GM21723 (cell line): ENCODE measurements at regions not wholly inside any gene's neighbourhood (a gene's known extent, or its start where the extent isn't known, plus 50 kb on each side); places are given as distances from the start of the nearest gene placed in this dataset.
A peak's percentile ranks its signal among the peaks of the same experiment; 100 is the strongest.

Experiments
- ATAC-seq: cut with Tn5 transposase; IDR thresholded peaks from one replicate; pipeline ENCODE4 v1.9.1; 2021; ENCODE audit warnings: mild to moderate bottlenecking, moderate library complexity; ENCODE audit not compliant: unreplicated experiment

DNA sequence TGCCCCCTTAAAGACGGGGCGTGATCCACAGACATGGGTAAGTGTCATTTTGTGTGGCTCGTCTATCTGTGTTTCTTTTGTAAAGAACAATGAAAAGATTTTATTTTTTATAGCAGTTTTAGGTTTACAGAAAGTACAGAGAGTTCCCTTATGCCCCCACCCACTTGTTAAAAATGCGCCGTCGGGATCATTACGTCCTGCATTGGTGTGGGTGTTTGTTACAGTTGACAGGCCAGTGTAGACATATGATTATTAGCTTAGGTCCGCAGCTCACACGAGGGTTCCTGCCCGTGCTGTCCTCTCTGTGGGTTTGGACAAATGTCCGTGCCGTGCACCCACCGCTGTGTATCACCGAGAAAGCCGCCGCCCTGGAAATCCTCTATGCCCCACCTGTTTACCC is 50.5 kb downstream of the RGS12 start:
- ATAC-seq: no peak

DNA sequence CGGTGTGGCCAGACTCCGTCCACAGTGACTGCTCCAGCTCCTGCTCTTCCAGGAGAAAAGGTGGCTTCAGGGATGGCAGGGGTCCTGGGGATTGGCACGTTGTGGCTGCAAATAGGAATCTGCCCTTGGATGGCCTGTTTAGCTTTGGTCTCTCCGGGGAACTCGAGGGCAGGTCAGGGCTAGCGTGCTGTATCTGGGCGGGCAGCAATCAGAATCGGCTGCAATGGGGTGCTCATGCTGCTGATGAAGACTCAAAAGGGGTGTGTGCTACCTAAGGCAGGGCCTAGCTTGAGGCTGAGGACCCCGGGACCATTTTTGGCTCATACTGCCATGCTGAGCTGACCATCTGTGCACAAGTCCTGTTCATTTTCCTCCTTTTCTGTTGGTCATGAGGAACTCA is 51.3 kb downstream of the RGS12 start:
- ATAC-seq: no peak

DNA sequence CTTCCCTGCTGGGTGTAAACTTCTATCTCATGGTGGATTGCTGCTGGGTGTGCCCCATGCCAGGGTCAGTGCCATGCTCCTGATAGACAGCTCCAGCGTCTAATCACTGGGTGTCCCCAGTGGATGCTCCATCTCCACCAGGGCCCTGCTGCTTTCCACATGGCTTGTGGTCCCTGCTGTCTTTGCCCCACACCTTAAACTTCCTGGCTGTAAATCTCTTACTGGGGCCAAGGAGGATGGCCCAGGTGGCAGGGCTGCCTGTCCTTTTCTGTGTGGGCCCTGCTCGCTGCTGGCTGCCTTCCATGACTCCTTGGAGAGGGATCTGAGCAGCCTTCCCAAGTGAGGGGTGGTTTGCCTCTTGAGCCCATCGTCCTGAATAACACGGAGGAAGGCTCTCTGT is 51.8 kb downstream of the RGS12 start:
- no peak for ATAC-seq

DNA sequence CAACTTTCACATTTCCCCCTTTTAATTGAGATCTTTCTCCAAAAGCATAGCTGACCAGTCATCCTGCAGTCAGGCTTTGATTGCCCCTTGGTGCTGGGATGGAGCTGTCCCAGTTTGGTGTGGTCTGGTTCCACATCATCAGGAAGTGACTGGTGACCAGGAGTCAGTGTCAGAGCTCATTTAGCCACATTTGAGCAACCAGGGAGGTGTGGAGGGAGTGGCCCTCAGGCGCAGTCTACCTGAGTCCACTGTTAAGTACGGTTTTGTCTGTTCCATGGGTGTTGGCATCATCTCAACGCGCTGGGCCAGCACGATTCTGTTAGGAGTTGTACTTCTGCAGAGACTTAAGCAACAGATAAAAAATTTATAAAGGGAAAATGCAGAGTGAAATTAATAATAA is 52.6 kb downstream of the RGS12 start:
- no peak for ATAC-seq

DNA sequence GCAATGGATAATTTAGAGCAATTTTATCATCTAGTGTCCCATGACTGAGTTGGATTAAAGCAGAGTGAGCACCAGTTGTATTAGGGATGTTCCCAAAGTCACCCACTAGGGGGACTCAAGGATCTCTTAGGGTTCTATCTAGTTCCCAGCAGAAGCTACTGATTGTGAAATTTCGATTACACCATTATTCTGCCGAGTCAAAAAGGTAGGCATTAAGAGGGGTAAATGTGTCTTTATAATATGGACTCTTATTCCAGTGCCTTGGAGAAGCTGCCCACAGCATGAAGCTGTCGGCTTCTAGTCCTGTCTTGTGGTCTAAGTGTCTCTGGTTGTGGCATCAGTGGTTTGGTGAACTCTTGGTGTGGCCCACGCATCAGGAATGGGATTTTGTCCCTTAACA is 53.3 kb downstream of the RGS12 start:
- no peak for ATAC-seq

DNA sequence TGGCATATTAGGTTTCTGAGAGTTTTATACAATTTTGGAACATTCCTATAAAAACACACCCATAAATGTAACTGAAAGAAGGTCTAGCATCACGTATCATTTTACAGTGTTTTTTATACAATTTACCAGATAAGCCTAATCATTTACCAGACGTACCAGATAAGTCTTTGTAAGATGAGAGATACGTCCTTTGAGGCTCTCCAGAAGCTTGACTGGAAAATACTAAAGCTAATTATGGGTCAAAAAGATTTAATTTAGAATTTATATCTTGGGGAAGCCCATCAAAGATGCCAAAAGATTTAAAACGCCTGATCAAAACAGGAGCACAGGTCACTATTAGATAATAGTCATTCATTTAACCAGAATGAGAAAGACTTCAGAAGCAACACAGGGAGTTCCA is 55.0 kb downstream of the RGS12 start:
- ATAC-seq: no peak

DNA sequence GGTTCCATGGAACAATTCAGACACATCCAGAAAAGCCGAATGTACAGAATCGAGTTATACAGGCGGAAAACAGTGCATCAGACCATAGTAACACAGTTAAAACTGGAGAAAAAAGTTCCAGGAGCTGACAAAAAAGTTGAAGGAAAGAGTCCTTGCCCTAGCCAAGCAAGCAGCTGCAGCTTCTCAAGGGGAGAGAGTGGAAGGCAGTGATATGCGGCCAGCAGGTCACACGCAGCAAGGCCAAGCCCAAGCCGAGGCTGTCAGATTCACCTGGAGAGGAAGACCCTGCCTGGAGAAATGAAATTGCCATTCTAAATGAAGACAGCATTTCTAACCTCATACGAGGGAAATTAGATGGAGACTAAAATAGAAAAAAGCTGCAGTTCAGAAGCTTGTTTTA is 55.8 kb downstream of the RGS12 start:
- no peak for ATAC-seq

DNA sequence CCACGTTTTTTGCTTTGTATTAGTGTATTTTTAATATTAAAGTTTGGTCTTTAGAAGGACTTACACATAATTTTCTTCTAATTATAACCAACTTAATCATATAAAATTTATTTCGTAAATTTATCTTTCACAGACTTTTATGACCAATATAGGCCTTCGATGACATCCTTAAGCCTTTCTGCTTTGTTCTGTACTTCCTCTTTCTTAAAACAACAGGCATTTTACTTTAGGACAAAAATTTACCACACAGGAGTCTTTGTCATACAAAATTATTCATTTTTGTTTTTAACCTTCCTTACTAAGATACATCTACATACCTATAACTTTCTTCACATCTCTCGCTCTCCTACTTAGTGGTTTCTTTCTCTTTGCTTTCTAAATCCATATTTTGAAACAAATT is 56.3 kb downstream of the RGS12 start:
- no peak for ATAC-seq

DNA sequence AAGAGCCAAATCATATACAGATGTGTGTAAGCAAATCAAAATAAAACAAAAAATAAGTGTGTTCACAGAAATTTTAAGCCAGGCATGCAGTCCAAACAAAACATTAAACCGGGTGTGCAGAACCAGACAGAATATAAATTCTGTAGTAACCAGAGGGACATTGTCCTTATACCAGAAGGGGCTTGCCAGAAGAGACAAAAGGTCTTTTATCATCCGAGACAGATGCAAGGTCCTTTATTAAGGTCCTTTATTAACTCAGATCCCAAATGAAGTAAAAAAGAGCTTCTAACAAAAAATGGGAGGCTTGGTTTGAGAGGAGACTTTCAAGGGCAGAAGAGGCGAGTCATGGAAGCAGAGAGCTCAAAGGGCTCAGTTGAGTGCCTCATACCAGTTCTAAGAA is 59.2 kb downstream of the RGS12 start:
- no peak for ATAC-seq

DNA sequence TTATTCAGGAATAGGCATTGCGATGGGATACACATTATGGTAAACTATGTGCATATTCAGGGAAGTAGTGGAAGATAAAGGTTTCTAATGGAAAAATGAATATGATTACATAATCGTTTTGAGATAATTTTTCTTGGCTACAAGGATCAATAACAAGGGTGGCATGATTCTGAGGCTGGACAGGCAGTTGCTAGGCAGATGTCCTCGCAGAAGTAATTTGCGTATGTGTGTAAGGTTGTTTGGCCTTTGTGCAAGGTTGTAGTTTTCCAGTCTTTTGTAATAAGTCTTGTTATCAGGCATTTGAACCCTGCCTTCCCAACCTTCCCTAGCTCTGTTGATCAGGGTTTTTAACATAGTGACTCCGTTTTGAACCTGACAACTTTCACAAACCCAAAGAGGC is 59.7 kb downstream of the RGS12 start:
- no peak for ATAC-seq

DNA sequence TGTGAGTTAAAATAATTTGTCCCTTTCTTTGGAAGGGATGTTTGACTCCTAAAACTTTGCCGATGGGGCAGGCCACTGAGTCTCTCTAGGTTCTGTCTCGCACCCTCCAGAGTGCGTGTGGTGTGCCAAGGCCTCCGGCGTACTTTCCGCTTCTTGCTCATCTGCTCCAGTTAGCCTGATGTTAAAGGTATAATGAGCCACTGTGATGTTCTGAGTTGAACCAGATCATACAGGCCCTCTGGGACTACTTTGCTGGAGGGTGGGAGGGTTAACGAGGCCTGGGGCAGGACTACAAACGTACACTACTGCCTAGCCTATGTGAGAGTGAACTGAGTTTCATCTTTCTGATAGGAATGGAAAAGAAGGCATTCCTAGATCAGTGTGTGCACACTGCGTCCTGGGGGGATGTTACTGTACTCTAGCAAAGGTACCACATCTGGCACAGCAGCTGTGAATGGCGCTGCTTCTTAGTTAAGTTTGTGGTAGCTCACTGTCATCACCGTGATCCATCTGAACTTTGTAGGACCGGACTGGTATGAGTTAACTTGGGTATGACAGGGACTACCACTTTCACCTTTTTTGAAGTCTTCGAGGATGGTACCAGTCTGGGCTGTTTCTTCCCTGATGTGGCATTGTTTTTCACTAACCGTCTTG is 60.2 kb downstream of the RGS12 start:
- ATAC-seq: no peak

DNA sequence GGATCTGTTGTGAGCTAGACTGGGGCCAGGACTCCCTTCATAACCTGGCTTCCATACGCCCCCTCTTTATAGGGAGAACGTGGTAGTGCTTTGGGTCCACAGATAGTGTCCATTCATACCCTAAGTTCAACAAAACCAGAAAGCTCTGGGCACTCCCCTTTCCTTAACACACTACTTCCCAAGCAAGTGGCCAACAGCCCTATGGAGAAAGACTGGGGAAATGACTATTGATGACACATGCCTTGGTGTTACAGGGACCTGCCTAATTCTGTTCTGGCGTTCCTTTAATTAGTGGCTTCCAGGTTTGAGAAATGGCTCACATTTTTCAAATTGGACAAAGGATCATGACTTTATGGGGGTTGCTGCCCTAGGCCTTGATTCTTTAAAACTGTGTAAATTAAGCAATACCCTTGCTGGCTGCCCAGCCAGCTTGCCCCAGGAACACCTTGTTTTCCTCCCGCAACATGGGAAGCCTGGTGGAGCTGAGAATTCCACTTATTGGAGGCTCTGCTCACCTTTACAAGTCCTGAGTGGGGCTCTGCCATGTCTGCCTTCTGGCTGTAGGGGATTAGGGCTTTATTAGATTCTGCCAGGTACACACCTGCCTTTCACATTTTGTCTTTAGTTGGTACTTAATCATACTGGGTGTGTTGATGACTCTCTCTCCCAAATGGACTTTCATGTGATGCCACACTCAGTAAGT is 61.1 kb downstream of the RGS12 start:
- no peak for ATAC-seq

DNA sequence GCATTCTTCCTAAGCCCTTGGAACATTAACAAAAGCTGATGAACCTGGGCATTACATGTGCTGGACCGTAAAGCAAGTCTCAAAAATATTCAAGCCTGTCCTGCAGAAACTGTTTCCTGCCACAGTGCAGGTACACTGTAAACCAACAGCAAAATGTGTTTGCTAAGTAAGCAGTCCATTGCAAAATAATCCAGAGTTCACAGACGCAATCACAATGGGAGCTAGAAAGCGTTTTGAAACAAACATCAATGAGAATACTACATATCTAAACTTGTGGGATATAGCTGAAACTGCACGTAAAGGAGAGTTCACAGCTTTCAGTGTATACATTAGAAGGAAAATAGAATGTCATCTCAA is 61.6 kb downstream of the RGS12 start:
- ATAC-seq: no peak

DNA sequence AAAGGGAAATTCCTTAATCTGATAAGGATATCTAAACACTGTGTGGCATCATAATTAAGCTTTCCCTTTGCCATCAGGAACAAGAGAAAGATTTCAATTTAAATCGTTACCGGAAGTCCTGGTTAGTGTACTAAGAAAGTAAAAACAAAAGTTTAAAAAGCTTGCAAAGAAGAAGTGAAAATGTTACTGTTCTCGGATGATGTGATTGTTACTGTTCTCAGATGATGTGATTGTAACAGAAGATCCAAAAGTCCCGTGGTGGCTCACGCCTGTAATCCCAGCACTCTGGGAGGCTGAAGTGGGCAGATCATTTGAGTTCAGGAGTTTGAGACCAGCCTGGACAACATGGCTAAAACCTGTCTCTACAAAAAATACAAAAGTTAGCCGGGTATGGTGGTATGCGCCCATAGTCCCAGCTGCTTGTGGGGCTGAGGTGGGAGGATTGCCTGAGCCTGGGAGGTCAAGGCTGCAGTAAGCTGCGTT is 62.5 kb downstream of the RGS12 start:
- peak; percentile 94 for ATAC-seq

DNA sequence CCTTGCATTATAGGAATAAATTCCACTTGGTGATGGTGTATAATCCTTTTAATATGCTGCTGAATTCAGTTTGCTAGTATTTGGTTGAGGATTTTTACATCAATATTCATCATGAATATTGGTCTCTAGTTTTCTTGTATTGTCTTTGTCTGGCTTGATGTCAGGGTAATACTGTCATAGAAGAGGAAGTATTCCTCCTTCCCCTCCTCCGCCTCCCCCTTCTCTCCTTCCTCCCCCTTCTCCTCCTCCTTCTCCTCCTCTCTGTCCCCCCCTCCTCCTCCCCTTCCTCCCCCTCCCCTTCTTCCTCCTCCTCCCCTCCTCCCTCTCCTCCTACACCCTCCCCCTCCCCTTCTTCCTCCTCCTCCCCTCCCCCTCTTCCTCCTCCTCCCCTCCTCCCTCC is 65.8 kb downstream of the RGS12 start:
- ATAC-seq: no peak

DNA sequence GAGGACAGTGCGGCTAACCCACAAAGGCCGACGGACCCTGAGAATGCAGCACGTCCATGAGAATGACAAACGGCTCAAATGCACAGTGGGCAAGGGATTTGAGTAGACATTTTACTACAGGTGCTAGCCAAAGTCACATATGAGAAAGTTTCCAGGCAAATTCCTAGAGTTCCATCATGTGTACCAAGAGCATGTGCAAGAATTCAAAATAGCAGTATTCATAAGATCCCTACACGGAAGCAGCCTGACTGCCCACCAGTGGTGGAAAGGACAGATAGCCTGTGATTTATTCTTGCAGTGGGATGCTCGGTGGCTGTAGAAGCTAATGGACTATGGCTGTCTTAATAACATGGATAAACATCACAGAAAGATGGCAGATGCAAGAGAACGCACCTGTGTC is 68.0 kb downstream of the RGS12 start:
- ATAC-seq: no peak

DNA sequence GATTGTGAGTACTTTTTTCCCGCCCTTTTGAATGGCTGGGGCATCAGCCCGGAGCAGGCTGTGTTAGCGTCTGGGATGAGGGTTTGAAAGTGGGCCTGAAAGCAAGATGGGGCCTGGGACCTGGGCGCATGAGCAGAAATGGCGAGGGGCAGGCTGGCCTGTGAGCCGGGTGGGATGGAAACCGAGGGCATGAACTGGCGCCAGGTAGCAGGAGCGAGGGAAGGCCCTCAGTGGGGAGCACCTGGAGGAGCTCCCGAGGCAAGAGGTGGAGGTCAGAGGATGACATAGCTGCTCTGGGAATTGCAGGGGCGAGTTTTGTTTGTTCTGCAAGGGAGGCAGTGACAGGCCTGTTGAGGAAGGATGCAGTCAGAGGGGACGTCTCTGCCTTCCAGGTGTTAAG is 68.6 kb downstream of the RGS12 start:
- ATAC-seq: no peak

DNA sequence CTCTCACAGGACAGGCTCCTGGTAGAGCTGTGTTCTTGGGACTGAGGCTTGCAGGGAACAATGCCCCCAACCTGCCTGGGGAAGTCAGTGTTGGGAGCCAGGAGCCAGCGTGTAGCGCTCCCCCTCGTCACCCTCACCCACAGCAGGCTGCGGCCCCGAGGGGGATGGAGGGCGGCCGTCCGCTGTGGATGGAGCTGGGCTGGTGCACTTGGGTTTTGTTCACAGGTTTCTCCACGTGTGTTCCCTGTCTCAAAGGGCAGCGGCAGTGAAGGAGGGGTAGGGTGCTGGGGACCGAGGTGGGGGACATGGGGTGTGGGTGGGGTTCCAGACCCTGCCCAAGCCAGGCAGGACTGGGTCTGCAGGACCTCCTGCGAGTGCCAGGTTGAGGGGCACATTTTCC is 69.1 kb downstream of the RGS12 start:
- no peak for ATAC-seq

DNA sequence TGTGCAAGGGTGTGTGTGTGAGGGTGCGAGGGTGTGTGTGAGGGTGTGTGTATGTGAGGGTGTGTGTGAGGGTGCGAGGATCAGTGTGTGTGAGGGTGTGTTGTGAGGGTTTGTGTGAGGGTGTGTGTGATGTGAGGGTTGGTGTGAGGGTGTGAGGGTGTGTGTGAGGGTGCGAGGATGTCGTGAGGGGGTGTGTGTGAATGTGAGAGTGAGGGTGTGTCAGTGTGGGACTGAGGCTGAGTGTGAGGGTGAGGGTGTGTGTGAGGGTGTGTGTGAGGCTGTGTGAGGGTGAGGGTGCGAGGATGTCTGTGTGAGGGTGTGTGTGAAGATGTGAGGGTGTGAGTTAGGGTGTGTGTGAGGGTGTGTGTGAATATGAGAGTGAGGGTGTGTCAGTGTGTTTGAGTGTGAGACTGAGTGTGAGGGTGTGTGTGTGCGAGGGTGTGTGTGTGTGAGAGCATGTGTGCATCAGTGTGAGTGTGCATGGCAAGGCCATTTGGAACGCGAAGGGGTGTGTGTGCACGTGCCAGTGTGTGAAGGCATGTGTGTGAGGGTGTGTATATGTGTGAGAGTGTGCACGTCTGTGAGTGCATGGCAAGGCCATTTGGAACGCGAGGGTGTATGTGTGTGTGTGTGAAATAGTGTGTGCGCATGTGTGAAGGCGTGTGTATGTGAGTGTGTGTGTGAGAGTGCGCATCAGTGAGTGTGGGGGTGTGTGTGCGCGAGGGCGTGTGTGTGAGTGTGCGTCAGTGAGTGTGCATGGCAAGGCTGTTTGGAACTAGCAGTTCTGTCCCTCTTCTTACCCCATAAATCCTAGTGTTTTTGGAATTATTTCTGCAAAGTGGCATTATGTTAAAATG is 69.8 kb downstream of the RGS12 start:
- ATAC-seq: no peak

DNA sequence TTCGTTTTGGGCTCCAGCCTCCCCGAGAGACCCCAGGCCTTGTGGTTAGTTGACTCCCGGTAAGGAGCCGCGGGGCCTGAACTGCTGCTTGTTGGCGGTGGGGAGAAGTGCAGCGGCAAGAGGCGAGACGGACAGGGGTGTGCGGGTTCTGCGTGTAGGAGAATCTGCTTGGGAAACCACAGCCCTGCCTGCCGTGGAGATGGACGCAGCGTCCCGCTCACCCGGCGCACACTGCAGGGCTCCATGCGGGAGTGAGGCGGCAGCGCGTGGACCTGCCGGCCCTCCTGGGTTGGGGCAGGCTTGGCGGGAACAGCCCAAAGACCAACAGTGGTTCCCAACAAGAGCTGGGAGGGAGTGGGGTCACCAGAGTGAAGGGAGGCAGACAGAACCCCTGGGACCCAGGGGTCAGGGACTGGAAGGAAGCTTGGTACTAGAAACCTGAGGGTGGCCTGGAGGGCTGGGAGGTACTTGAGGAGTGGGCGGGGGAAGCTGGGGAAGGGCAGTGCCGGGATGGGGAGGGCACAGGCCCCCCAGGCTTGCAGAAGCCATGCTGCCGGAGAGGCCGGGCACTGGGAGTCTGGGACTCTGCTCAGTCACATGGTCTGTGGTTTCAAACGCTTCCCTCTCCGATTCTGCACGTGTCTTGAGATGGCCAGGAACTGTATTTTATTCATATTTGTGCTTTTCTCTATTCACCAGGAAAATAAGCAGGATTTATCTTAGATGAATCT is 70.8 kb downstream of the RGS12 start:
- ATAC-seq: no peak

DNA sequence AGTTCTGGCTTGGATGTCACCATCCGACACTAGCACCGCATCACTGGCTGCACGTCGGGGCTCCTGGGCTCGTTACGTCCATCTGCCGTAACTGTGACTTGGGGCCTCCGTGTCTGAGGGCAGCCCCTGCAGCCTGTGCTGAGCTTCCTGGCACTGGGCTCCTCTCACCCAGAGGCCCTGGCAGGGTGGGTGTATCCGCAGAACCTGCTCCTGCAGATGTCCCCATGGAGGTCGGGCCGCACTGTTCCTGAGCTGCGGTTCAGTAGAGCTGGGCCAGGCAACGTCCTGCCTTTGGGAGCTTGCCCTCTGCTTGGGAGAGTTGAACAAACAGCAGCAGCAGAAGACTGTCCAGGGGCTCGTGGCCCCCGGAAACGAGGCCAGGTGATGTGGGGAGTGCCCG is 71.4 kb downstream of the RGS12 start:
- no peak for ATAC-seq
